ENCODE measurements at regions not wholly inside any gene's neighbourhood (a gene's known extent, or its start where the extent isn't known, plus 50 kb on each side); places are given as distances from the start of the nearest gene placed in this dataset.

GRCh38 chr14:76672123-76672522 lies 89.1 kb upstream of the VASH1 start:
- no peak for ATAC-seq (ENCODE audit: low FRiP score)
- no peak for DNase-seq (ENCODE audit: low spot score)

GRCh38 chr14:76673261-76673660 lies 88.0 kb upstream of the VASH1 start:
- TF ChIP-seq CTCF (IDR thresholded peaks at IDR 0.05): no peak

More at GRCh38 chr14:76672123-76672522, 89.1 kb upstream of the VASH1 start:
- TF ChIP-seq CTCF (IDR thresholded peaks at IDR 0.05): no peak

GRCh38 chr14:76675046-76675445 lies 86.2 kb upstream of the VASH1 start:
- no peak for DNase-seq (ENCODE audit: low spot score)
- ATAC-seq (ENCODE audit: low FRiP score): no peak
- no peak for TF ChIP-seq CTCF (IDR thresholded peaks at IDR 0.05)

More at GRCh38 chr14:76673261-76673660, 88.0 kb upstream of the VASH1 start:
- ATAC-seq (ENCODE audit: low FRiP score) (no peak), DNase-seq (ENCODE audit: low spot score) (no peak)

- no peak for TF ChIP-seq CTCF (IDR thresholded peaks at IDR 0.05)
- ATAC-seq (ENCODE audit: low FRiP score) (no peak), DNase-seq (ENCODE audit: low spot score) (no peak)
Observed at GRCh38 chr14:76676539-76676938, 84.7 kb upstream of the VASH1 start.

GRCh38 chr14:76677534-76678145 lies 83.6 kb upstream of the VASH1 start:
- no peak for DNase-seq (ENCODE audit: low spot score)
- no peak for ATAC-seq (ENCODE audit: low FRiP score)
- TF ChIP-seq CTCF (IDR thresholded peaks at IDR 0.05): no peak

GRCh38 chr14:76678244-76678800 lies 82.9 kb upstream of the VASH1 start:
- no peak for TF ChIP-seq CTCF (IDR thresholded peaks at IDR 0.05)
- ATAC-seq (ENCODE audit: low FRiP score) (no peak), DNase-seq (ENCODE audit: low spot score) (no peak)

- ATAC-seq (ENCODE audit: low FRiP score) (no peak), DNase-seq (ENCODE audit: low spot score) (no peak)
- TF ChIP-seq CTCF (IDR thresholded peaks at IDR 0.05): no peak
Observed at GRCh38 chr14:76682367-76682766, 78.9 kb upstream of the VASH1 start.

Measured in omental fat pad (tissue), 3 donors.